T-cell (primary cell): ENCODE measurements at regions not wholly inside any gene's neighbourhood (a gene's known extent, or its start where the extent isn't known, plus 50 kb on each side); places are given as distances from the start of the nearest gene placed in this dataset.

Experiments used
- ATAC-seq, 4 experiments: fragments of 200-7000 bp in 3 of 4; fragments of 150-1000 bp in 1 of 4; cut with Tn5 transposase; replicated peaks in 1 of 4; 1 replicate in 3 of 4; 2 replicates in 1 of 4; pipeline ENCODE4 v1.10.0; 2021; ENCODE audit warnings: moderate library complexity in 3 of 4, mild to moderate bottlenecking in 2 of 4, moderate number of reproducible peaks in 1 of 4
- CTCF ChIA-PET, 2 donors: fragments of 300-600 bp; sonication (Branson Sonifier 250); formaldehyde crosslinking; loops; one replicate each; lab custom pipeline; 2022; ENCODE audit warnings: antibody characterized with exemption in 2 of 2; lab: Charles Lee
- POLR2A ChIA-PET, 2 donors: fragments of 300-600 bp; sonication (Branson Sonifier 250); formaldehyde crosslinking; loops; one replicate each; lab custom pipeline; 2022; ENCODE audit warnings: antibody characterized with exemption in 2 of 2; lab: Charles Lee
- DNase-seq, 35 experiments: peaks; one replicate each; pipeline versions ENCODE4 v3.0.0 to v3.0.0-alpha.2; 2013 to 2023
- H3K27ac ChIP-seq: one replicate; pipeline ENCODE4 v1.5.1; 2013; ENCODE audit warnings: low read length
- H3K27me3 ChIP-seq, 2 experiments: replicated peaks in 1 of 2; 1 replicate in 1 of 2; 2 replicates in 1 of 2; pipeline versions ENCODE4 v1.6.1 to v1.7.0; 2013; ENCODE audit warnings: low read length in 1 of 2, mixed read lengths in 1 of 2; ENCODE audit not compliant: control insufficient read depth in 2 of 2, insufficient read depth in 2 of 2; ENCODE audit errors: extremely low read depth in 1 of 2
- H3K36me3 ChIP-seq, 2 donors: 1 replicate in 1 of 2; 2 replicates in 1 of 2; pipeline versions ENCODE4 v1.6.1 to v1.7.0; 2013; ENCODE audit warnings: low read length in 1 of 2; ENCODE audit not compliant: control insufficient read depth in 2 of 2, insufficient read depth in 1 of 2; ENCODE audit errors: extremely low read depth in 1 of 2
- H3K4me1 ChIP-seq, 2 experiments: 1 replicate in 1 of 2; 2 replicates in 1 of 2; pipeline versions ENCODE4 v1.6.1 to v1.7.0; 2013; ENCODE audit warnings: low read length in 2 of 2, mixed read lengths in 1 of 2; ENCODE audit not compliant: insufficient read depth in 2 of 2, control insufficient read depth in 1 of 2; ENCODE audit errors: extremely low read depth in 1 of 2
- H3K4me3 ChIP-seq, 2 donors: 1 replicate in 1 of 2; 2 replicates in 1 of 2; pipeline versions ENCODE4 v1.5.1 to v1.7.0; 2013; ENCODE audit warnings: mild to moderate bottlenecking in 2 of 2, low read length in 1 of 2, moderate library complexity in 1 of 2; ENCODE audit not compliant: control insufficient read depth in 1 of 2; ENCODE audit errors: extremely low read depth in 1 of 2
- H3K9me3 ChIP-seq: 2 replicates; pipeline ENCODE4 v1.7.0; 2013
- H3K27ac Mint-ChIP-seq, 2 donors: one replicate each; pipeline ENCODE4 v1.8.0; 2020 to 2021; ENCODE audit warnings: mild to moderate bottlenecking in 2 of 2, mixed read lengths in 2 of 2
- H3K27me3 Mint-ChIP-seq, 2 donors: one replicate each; pipeline ENCODE4 v1.8.0; 2021 to 2022; ENCODE audit warnings: mixed read lengths in 2 of 2
- H3K36me3 Mint-ChIP-seq: one replicate; pipeline ENCODE4 v1.8.0; 2021; ENCODE audit warnings: mixed read lengths
- H3K4me1 Mint-ChIP-seq, 3 donors: one replicate each; pipeline ENCODE4 v1.8.0; 2020 to 2022; ENCODE audit warnings: mixed read lengths in 3 of 3, mild to moderate bottlenecking in 1 of 3
- H3K4me3 Mint-ChIP-seq, 3 donors: one replicate each; pipeline ENCODE4 v1.8.0; 2020 to 2022; ENCODE audit warnings: mild to moderate bottlenecking in 3 of 3, mixed read lengths in 3 of 3, moderate library complexity in 3 of 3
- H3K9me3 Mint-ChIP-seq, 3 donors: one replicate each; pipeline ENCODE4 v1.8.0; 2020 to 2022; ENCODE audit warnings: mixed read lengths in 3 of 3
- WGBS: methylation state at CpG from one replicate; pipeline ENCODE4 v1.1.5; 2013; ENCODE audit warnings: missing lambda C conversion rate; ENCODE audit not compliant: insufficient coverage; 5-methylcytosine and 5-hydroxymethylcytosine counted together

DNA sequence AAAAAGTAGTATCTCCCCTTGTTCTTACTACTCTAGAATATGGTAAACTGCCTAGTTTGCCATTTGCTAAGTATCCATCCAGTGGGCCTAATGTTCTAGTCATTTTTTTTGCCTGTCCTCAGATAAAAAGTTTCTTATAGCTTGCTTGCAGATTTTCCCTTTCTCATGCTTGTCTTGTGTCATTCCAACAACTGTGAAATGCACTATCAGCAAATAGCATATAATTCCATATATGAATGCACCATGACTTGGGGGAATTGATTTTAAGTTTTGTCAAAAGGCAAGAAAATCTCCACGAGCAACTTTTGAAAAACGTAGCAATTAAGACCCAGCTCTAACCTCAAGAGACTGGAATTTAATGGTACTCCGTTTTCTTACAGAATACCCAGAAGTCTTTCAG lies 286.2 kb upstream of the GPR149 start:
- WGBS: no CpG with 5 or more reads among the region's 3 CpGs
- CTCF ChIA-PET: no interaction called here
- H3K4me1 Mint-ChIP-seq: no peaks in the 10 kb centered on the region
- H3K36me3 ChIP-seq: no peaks in the 10 kb centered on the region
- no peak overlapping the region for H3K4me3 Mint-ChIP-seq
- ATAC-seq (no peak), DNase-seq (no peak)
- no peaks in the 10 kb centered on the region for H3K27me3 ChIP-seq
- no peak overlapping the region for H3K27ac ChIP-seq
- H3K36me3 Mint-ChIP-seq: no peaks in the 10 kb centered on the region
- no peaks in the 10 kb centered on the region for H3K27me3 Mint-ChIP-seq
- POLR2A ChIA-PET: no interaction called here
- H3K4me1 ChIP-seq: no peaks in the 10 kb centered on the region
- H3K27ac Mint-ChIP-seq: no peak overlapping the region
- H3K4me3 ChIP-seq: no peak overlapping the region
- no peaks in the 10 kb centered on the region for H3K9me3 Mint-ChIP-seq
- no peaks in the 10 kb centered on the region for H3K9me3 ChIP-seq

DNA sequence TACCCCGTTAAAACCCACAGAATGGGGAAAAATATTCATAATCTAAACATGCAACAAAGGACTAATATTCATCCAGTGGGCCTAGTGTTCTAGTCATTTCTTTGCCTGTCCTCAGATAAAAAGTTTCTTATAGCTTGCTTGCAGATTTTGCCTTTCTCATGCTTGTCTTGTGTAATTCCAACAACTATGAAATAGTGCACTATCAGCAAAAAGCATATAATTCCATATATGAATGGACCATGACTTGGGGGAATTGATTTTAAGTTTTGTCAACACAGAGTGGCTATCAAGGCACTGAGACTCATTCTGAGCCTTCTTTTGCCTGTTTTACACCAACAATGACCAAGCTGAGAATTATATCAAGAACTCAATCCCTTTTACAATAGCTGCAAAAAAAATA lies 278.6 kb upstream of the GPR149 start:
- DNase-seq (no peak), ATAC-seq (no peak)
- WGBS: no CpG with 5 or more reads among the region's 1 CpG
- Histone ChIP-seq H3K27me3 (no peaks in the 10 kb centered on the region), H3K4me1 (no peaks in the 10 kb centered on the region), H3K36me3 (no peaks in the 10 kb centered on the region), H3K9me3 (no peaks in the 10 kb centered on the region), H3K4me3 (no peak overlapping the region), H3K27ac (no peak overlapping the region)
- no peak overlapping the region for H3K27ac Mint-ChIP-seq
- ChIA-PET CTCF (no interaction called here), POLR2A (no interaction called here)
- H3K4me3 Mint-ChIP-seq: no peak overlapping the region
- no peaks in the 10 kb centered on the region for H3K36me3 Mint-ChIP-seq
- H3K4me1 Mint-ChIP-seq: no peaks in the 10 kb centered on the region
- H3K27me3 Mint-ChIP-seq: no peaks in the 10 kb centered on the region
- peaks cover 0 to 4% (median 0%) of the 10 kb centered on the region in 3 donors for H3K9me3 Mint-ChIP-seq

DNA sequence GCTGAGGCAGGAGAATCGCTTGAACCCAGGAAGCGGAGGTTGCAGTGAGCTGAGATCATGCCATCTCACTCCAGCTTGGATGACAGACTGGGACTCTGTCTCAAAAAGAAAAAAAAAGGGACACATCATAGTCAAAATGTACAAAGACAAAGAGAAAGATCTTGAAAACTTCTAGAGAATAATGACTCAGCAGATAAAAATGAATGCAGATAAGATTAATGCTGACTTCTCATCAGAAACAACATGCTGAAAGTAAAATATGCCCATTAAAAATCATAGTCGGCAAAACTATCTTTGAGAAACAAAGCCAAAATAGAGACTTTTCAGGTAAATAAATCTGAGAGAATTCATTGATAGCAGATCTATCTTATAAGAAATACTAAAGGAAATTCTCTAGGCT lies 271.1 kb upstream of the GPR149 start:
- no CpG with 5 or more reads among the region's 3 CpGs for WGBS
- H3K9me3 ChIP-seq: no peaks in the 10 kb centered on the region
- Mint-ChIP-seq H3K4me1 (no peaks in the 10 kb centered on the region), H3K27ac (no peak overlapping the region), H3K27me3 (no peaks in the 10 kb centered on the region), H3K4me3 (no peak overlapping the region), H3K9me3 (no peaks in the 10 kb centered on the region), H3K36me3 (no peaks in the 10 kb centered on the region)
- no peaks in the 10 kb centered on the region for H3K27me3 ChIP-seq
- ATAC-seq: no peak
- H3K36me3 ChIP-seq: no peaks in the 10 kb centered on the region
- no peak overlapping the region for H3K27ac ChIP-seq
- DNase-seq: no peak
- POLR2A ChIA-PET: no interaction called here
- H3K4me1 ChIP-seq: no peaks in the 10 kb centered on the region
- H3K4me3 ChIP-seq: no peak overlapping the region
- CTCF ChIA-PET: no interaction called here

DNA sequence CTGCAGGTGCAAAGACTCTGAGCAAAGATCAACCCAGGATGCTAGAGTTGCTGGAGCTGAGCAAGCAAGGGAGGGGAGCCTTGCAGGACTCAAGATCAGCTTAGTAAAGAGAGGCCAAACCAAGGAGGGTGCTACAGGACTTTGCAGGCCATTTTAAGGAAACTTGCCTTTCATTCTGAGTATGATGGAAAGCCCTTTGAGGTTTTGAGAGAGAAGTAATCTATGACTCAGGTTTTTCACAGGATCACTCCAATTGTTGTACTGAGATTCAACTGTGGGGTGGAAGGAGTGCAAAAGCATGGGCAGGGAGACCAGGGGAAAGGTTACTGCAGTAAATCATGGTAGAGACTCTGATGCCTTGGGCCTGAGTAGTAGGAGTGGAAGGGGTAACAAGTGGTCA lies 260.4 kb upstream of the GPR149 start:
- peaks cover 0 to 7% (median 0%) of the 10 kb centered on the region in 3 donors for H3K9me3 Mint-ChIP-seq
- CTCF ChIA-PET: no interaction called here
- no peaks in the 10 kb centered on the region for H3K27me3 Mint-ChIP-seq

DNA sequence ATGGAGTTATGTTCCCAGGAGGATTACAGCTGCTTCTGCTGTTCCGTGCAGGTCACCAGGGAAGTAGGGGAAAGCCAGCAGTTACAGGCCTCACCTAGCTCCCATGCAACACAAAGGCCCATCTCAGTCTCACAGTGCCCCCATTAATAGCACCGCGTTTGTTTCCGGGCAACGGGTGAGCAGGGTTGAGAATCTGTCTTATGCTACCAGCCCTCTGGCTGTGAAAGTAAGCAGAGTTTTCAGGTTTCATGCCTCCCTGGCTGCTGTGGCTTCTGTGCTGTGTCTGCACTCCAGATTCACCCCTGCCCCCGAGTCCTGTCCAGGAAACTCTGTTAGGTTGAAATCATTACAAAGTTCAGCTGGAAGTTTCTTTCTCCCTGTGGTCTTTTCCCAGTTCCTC lies 254.4 kb upstream of the GPR149 start:
- H3K27me3 ChIP-seq: no peaks in the 10 kb centered on the region
- DNase-seq: no peak
- WGBS: 92% methylated on average over 6 of the region's 6 CpGs
- no peak overlapping the region for H3K4me3 ChIP-seq
- no peaks in the 10 kb centered on the region for H3K4me1 ChIP-seq
- no peak for ATAC-seq
- Mint-ChIP-seq H3K4me3 (no peak overlapping the region), H3K9me3 (peaks cover 0 to 25% (median 13%) of the 10 kb centered on the region in 3 donors), H3K4me1 (no peaks in the 10 kb centered on the region), H3K36me3 (no peaks in the 10 kb centered on the region), H3K27me3 (no peaks in the 10 kb centered on the region), H3K27ac (no peak overlapping the region)
- no peak overlapping the region for H3K27ac ChIP-seq
- POLR2A ChIA-PET: no interaction called here
- CTCF ChIA-PET: no interaction called here
- H3K36me3 ChIP-seq: no peaks in the 10 kb centered on the region
- H3K9me3 ChIP-seq: no peaks in the 10 kb centered on the region

More for the DNA sequence above, 260.4 kb upstream of the GPR149 start:
- Mint-ChIP-seq H3K4me1 (no peaks in the 10 kb centered on the region), H3K27ac (no peak overlapping the region), H3K36me3 (no peaks in the 10 kb centered on the region), H3K4me3 (no peak overlapping the region)
- Histone ChIP-seq H3K4me3 (no peak overlapping the region), H3K9me3 (no peaks in the 10 kb centered on the region), H3K27me3 (no peaks in the 10 kb centered on the region), H3K27ac (no peak overlapping the region), H3K4me1 (no peaks in the 10 kb centered on the region), H3K36me3 (no peaks in the 10 kb centered on the region)
- ATAC-seq (no peak), DNase-seq (no peak)
- POLR2A ChIA-PET: no interaction called here

DNA sequence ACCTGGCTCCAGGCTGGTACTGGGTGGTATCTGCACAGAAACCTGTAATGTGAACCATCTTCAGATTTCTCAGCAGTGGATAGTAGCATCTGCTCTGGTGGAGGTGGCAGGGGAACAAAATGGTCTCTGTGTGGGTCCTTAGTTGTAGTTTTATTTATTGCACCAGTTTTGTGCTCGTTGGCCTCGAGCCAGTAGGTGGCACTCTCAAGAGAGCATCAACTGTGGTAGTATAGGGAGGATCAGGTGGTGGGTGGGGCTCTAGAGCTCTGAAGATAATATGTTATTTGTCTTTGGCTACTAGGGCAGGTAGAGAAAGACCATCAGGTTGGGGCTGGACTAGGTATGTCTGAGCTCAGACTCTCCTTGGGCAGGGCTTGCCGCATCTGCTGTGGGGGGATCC lies 254.0 kb upstream of the GPR149 start:
- Histone ChIP-seq H3K27me3 (no peaks in the 10 kb centered on the region), H3K36me3 (no peaks in the 10 kb centered on the region), H3K4me1 (no peaks in the 10 kb centered on the region), H3K9me3 (no peaks in the 10 kb centered on the region), H3K4me3 (no peak overlapping the region), H3K27ac (no peak overlapping the region)
- ATAC-seq (no peak), DNase-seq (no peak)
- Mint-ChIP-seq H3K4me1 (no peaks in the 10 kb centered on the region), H3K4me3 (no peak overlapping the region), H3K27ac (no peak overlapping the region), H3K27me3 (no peaks in the 10 kb centered on the region), H3K9me3 (peaks cover 0 to 25% (median 13%) of the 10 kb centered on the region in 3 donors), H3K36me3 (no peaks in the 10 kb centered on the region)
- ChIA-PET CTCF (no interaction called here), POLR2A (no interaction called here)
- WGBS: 79% methylated on average over 3 of the region's 3 CpGs

DNA sequence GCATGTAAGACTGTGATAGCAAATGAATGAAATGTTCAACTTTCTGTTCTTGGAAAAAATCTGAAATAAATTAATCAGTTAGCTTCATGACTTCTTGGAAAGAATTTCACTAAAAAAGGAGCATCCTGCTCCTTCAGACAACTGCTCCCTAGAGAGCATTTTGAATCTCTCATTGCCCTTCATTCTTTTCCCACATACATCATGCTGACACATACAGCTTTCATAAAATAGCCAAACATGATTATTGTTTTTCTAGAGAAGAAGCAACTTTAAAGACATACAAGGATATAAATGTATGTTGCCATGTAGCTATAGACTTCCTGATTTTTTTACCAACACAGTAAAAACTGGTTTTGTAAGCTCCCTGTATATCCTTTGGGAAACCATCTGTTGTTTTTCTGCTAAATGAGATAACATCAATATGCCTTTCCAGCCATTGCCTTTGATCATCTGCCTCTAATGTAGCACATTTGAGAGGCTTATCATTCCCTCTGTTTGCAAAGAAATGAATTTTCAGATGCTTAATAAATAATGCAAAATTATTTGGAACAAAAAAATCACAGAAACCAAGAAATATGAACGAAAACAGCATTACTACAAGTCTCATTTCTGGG lies 248.2 kb upstream of the GPR149 start:
- Mint-ChIP-seq H3K4me3 (no peak overlapping the region), H3K9me3 (peaks cover 0 to 8% (median 6%) of the 10 kb centered on the region in 3 donors), H3K36me3 (no peaks in the 10 kb centered on the region), H3K27me3 (no peaks in the 10 kb centered on the region), H3K27ac (no peak overlapping the region), H3K4me1 (no peaks in the 10 kb centered on the region)
- no peak overlapping the region for H3K27ac ChIP-seq
- ATAC-seq: no peak
- no peaks in the 10 kb centered on the region for H3K27me3 ChIP-seq
- CTCF ChIA-PET: no interaction called here
- no peaks in the 10 kb centered on the region for H3K4me1 ChIP-seq
- POLR2A ChIA-PET: no interaction called here
- DNase-seq: no peak
- no peak overlapping the region for H3K4me3 ChIP-seq
- WGBS: no CpG with 5 or more reads among the region's 1 CpG
- H3K36me3 ChIP-seq: no peaks in the 10 kb centered on the region
- H3K9me3 ChIP-seq: no peaks in the 10 kb centered on the region
